Stomach (tissue), 8 donors: ENCODE measurements at regions not wholly inside any gene's neighbourhood (a gene's known extent, or its start where the extent isn't known, plus 50 kb on each side); places are given as distances from the start of the nearest gene placed in this dataset.

Experiments used
- DNase-seq, 2 donors: peaks; one replicate each; pipeline versions ENCODE4 v3.0.0 to v3.0.0-alpha.2; 2013 to 2019
- H3K27ac ChIP-seq, 5 donors: fragments of 200-600 bp in 4 of 5; sonication (generic) in 4 of 5; one replicate each; pipeline ENCODE4 v1.5.1; 2013 to 2019; ENCODE audit warnings: mild to moderate bottlenecking in 1 of 5, moderate library complexity in 1 of 5
- H3K27me3 ChIP-seq, 3 donors: fragments of 200-600 bp; sonication (generic); one replicate each; pipeline ENCODE4 v1.5.1; 2017 to 2019; ENCODE audit warnings: mixed run types in 1 of 3
- H3K36me3 ChIP-seq, 4 donors: fragments of 200-600 bp; sonication (generic); 1 replicate in 3 of 4; 2 replicates in 1 of 4; pipeline ENCODE4 v1.5.1; 2016 to 2019
- H3K4me1 ChIP-seq, 4 donors: fragments of 200-600 bp; sonication (generic); one replicate each; pipeline ENCODE4 v1.5.1; 2016 to 2019
- H3K4me3 ChIP-seq, 4 donors: fragments of 200-600 bp; sonication (generic) in 3 of 4; one replicate each; pipeline ENCODE4 v1.5.1; 2016 to 2019; ENCODE audit warnings: mild to moderate bottlenecking in 1 of 4
- H3K9me3 ChIP-seq, 4 donors: fragments of 200-600 bp; sonication (generic); one replicate each; pipeline ENCODE4 v1.5.1; 2016 to 2019
- CTCF ChIP-seq, 7 experiments: fragments of 450-650 bp in 4 of 7; fragments of 200-600 bp in 3 of 7; sonication (generic) in 3 of 7; IDR thresholded peaks; one replicate each; pipeline ENCODE4 v1.5.1; 2016 to 2019; ENCODE audit warnings: antibody characterized with exemption in 7 of 7, control low read depth in 2 of 7, mild to moderate bottlenecking in 1 of 7
- EP300 ChIP-seq: sonication (generic); formaldehyde crosslinking; IDR thresholded peaks from one replicate; pipeline ENCODE4 v1.6.1; 2017; ENCODE audit warnings: antibody characterized with exemption
- POLR2A ChIP-seq, 4 donors: fragments of 450-650 bp; IDR thresholded peaks; one replicate each; pipeline ENCODE4 v1.6.1; 2016; ENCODE audit warnings: antibody characterized with exemption in 4 of 4, control low read depth in 2 of 4, mild to moderate bottlenecking in 1 of 4, moderate library complexity in 1 of 4
- POLR2AphosphoS5 ChIP-seq, 3 donors: sonication (generic); formaldehyde crosslinking; IDR thresholded peaks; one replicate each; pipeline ENCODE4 v1.6.1; 2016; ENCODE audit warnings: antibody characterized with exemption in 3 of 3
- WGBS, 5 donors: extraction: QIAGEN DNeasy Blood & Tissue Kit in 3 of 5; methylation state at CpG; one replicate each; pipeline versions ENCODE4 v1.1.5 to v1.1.7; 2013 to 2018; 5-methylcytosine and 5-hydroxymethylcytosine counted together
- intact Hi-C: fragments of 100-400 bp; cut with DNase I; formaldehyde crosslinking; loops from one replicate; pipeline ENCODE4 v1.15.1; 2023; ENCODE audit warnings: low total_unique reads
- donor health status: healthy with polysubstance abuse.
- donor health status: Bipolar disorder and iron deficiency.
- donor health status: healthy.

- no peaks in the 10 kb centered on the region for H3K36me3 ChIP-seq
- H3K27me3 ChIP-seq: no peaks in the 10 kb centered on the region
- DNase-seq: no peak
- TF ChIP-seq POLR2AphosphoS5 (IDR thresholded peaks at IDR 0.05) (no peak), EP300 (no peak), POLR2A (IDR thresholded peaks at IDR 0.05) (no peak), CTCF (IDR thresholded peaks at IDR 0.05) (no peak)
- intact Hi-C loops: no loop called here
- WGBS, 5 donors: 66 to 96% (median 80%) methylated on average over 3 of the region's 3 CpGs
- H3K9me3 ChIP-seq: peaks cover 0 to 22% (median 12%) of the 10 kb centered on the region in 4 donors
- no peaks in the 10 kb centered on the region for H3K4me1 ChIP-seq
- H3K4me3 ChIP-seq: no peak overlapping the region
- H3K27ac ChIP-seq: no peak overlapping the region
Measured at GRCh38 chrX:147827070-147827469, 84.6 kb upstream of the FMR1 start.

GRCh38 chrX:147828719-147829118 lies 83.0 kb upstream of the FMR1 start:
- H3K27me3 ChIP-seq: no peaks in the 10 kb centered on the region
- no peaks in the 10 kb centered on the region for H3K36me3 ChIP-seq
- DNase-seq: no peak
- H3K9me3 ChIP-seq: peaks cover 0 to 22% (median 12%) of the 10 kb centered on the region in 4 donors
- WGBS, 5 donors: 77 to 92% (median 87%) methylated on average over 6 to 16 of the region's 16 CpGs
- intact Hi-C loops: no loop called here
- no peak for TF ChIP-seq EP300
- TF ChIP-seq POLR2AphosphoS5 (IDR thresholded peaks at IDR 0.05): no peak
- no peak for TF ChIP-seq CTCF (IDR thresholded peaks at IDR 0.05)
- no peak for TF ChIP-seq POLR2A (IDR thresholded peaks at IDR 0.05)
- H3K4me1 ChIP-seq: no peaks in the 10 kb centered on the region
- H3K4me3 ChIP-seq: no peak overlapping the region
- H3K27ac ChIP-seq: no peak overlapping the region

- Histone ChIP-seq H3K9me3 (peaks cover 0 to 22% (median 10%) of the 10 kb centered on the region in 4 donors), H3K27me3 (no peaks in the 10 kb centered on the region), H3K4me3 (no peak overlapping the region), H3K27ac (no peak overlapping the region), H3K36me3 (no peaks in the 10 kb centered on the region), H3K4me1 (no peaks in the 10 kb centered on the region)
- intact Hi-C loops: no loop called here
- TF ChIP-seq POLR2AphosphoS5 (IDR thresholded peaks at IDR 0.05) (no peak), EP300 (no peak), CTCF (IDR thresholded peaks at IDR 0.05) (no peak), POLR2A (IDR thresholded peaks at IDR 0.05) (no peak)
- no peak for DNase-seq
- 26 to 70% (median 63%) methylated on average over 2 of the region's 2 CpGs for WGBS, 5 donors
Measured at GRCh38 chrX:147832707-147833348, 78.9 kb upstream of the FMR1 start.

- no peak for TF ChIP-seq EP300
- no peak for TF ChIP-seq POLR2A (IDR thresholded peaks at IDR 0.05)
- TF ChIP-seq POLR2AphosphoS5 (IDR thresholded peaks at IDR 0.05): no peak
- peak in 1 of 7 experiments; percentile 7 for TF ChIP-seq CTCF (IDR thresholded peaks at IDR 0.05)
- 6 to 40% (median 21%) methylated on average over 1 of the region's 1 CpG for WGBS, 5 donors
- H3K4me3 ChIP-seq: no peak overlapping the region
- no peak overlapping the region for H3K27ac ChIP-seq
- H3K9me3 ChIP-seq: no peaks in the 10 kb centered on the region
- H3K36me3 ChIP-seq: no peaks in the 10 kb centered on the region
- H3K27me3 ChIP-seq: no peaks in the 10 kb centered on the region
- no peak for DNase-seq
- intact Hi-C loops: no loop called here
- H3K4me1 ChIP-seq: no peaks in the 10 kb centered on the region
Measured at GRCh38 chrX:147838465-147839131, 73.1 kb upstream of the FMR1 start.
